T-cell (primary cell): ENCODE measurements at regions not wholly inside any gene's neighbourhood (a gene's known extent, or its start where the extent isn't known, plus 50 kb on each side); places are given as distances from the start of the nearest gene placed in this dataset.

Source experiments
- ATAC-seq, 4 experiments: fragments of 200-7000 bp in 3 of 4; fragments of 150-1000 bp in 1 of 4; cut with Tn5 transposase; replicated peaks in 1 of 4; 1 replicate in 3 of 4; 2 replicates in 1 of 4; pipeline ENCODE4 v1.10.0; 2021; ENCODE audit warnings: moderate library complexity in 3 of 4, mild to moderate bottlenecking in 2 of 4, moderate number of reproducible peaks in 1 of 4
- CTCF ChIA-PET, 2 donors: fragments of 300-600 bp; sonication (Branson Sonifier 250); formaldehyde crosslinking; loops; one replicate each; lab custom pipeline; 2022; ENCODE audit warnings: antibody characterized with exemption in 2 of 2; lab: Charles Lee
- POLR2A ChIA-PET, 2 donors: fragments of 300-600 bp; sonication (Branson Sonifier 250); formaldehyde crosslinking; loops; one replicate each; lab custom pipeline; 2022; ENCODE audit warnings: antibody characterized with exemption in 2 of 2; lab: Charles Lee
- DNase-seq, 35 experiments: peaks; one replicate each; pipeline versions ENCODE4 v3.0.0 to v3.0.0-alpha.2; 2013 to 2023
- H3K27ac ChIP-seq: one replicate; pipeline ENCODE4 v1.5.1; 2013; ENCODE audit warnings: low read length
- H3K27me3 ChIP-seq, 2 experiments: replicated peaks in 1 of 2; 1 replicate in 1 of 2; 2 replicates in 1 of 2; pipeline versions ENCODE4 v1.6.1 to v1.7.0; 2013; ENCODE audit warnings: low read length in 1 of 2, mixed read lengths in 1 of 2; ENCODE audit not compliant: control insufficient read depth in 2 of 2, insufficient read depth in 2 of 2; ENCODE audit errors: extremely low read depth in 1 of 2
- H3K36me3 ChIP-seq, 2 donors: 1 replicate in 1 of 2; 2 replicates in 1 of 2; pipeline versions ENCODE4 v1.6.1 to v1.7.0; 2013; ENCODE audit warnings: low read length in 1 of 2; ENCODE audit not compliant: control insufficient read depth in 2 of 2, insufficient read depth in 1 of 2; ENCODE audit errors: extremely low read depth in 1 of 2
- H3K4me1 ChIP-seq, 2 experiments: 1 replicate in 1 of 2; 2 replicates in 1 of 2; pipeline versions ENCODE4 v1.6.1 to v1.7.0; 2013; ENCODE audit warnings: low read length in 2 of 2, mixed read lengths in 1 of 2; ENCODE audit not compliant: insufficient read depth in 2 of 2, control insufficient read depth in 1 of 2; ENCODE audit errors: extremely low read depth in 1 of 2
- H3K4me3 ChIP-seq, 2 donors: 1 replicate in 1 of 2; 2 replicates in 1 of 2; pipeline versions ENCODE4 v1.5.1 to v1.7.0; 2013; ENCODE audit warnings: mild to moderate bottlenecking in 2 of 2, low read length in 1 of 2, moderate library complexity in 1 of 2; ENCODE audit not compliant: control insufficient read depth in 1 of 2; ENCODE audit errors: extremely low read depth in 1 of 2
- H3K9me3 ChIP-seq: 2 replicates; pipeline ENCODE4 v1.7.0; 2013
- H3K27ac Mint-ChIP-seq, 2 donors: one replicate each; pipeline ENCODE4 v1.8.0; 2020 to 2021; ENCODE audit warnings: mild to moderate bottlenecking in 2 of 2, mixed read lengths in 2 of 2
- H3K27me3 Mint-ChIP-seq, 2 donors: one replicate each; pipeline ENCODE4 v1.8.0; 2021 to 2022; ENCODE audit warnings: mixed read lengths in 2 of 2
- H3K36me3 Mint-ChIP-seq: one replicate; pipeline ENCODE4 v1.8.0; 2021; ENCODE audit warnings: mixed read lengths
- H3K4me1 Mint-ChIP-seq, 3 donors: one replicate each; pipeline ENCODE4 v1.8.0; 2020 to 2022; ENCODE audit warnings: mixed read lengths in 3 of 3, mild to moderate bottlenecking in 1 of 3
- H3K4me3 Mint-ChIP-seq, 3 donors: one replicate each; pipeline ENCODE4 v1.8.0; 2020 to 2022; ENCODE audit warnings: mild to moderate bottlenecking in 3 of 3, mixed read lengths in 3 of 3, moderate library complexity in 3 of 3
- H3K9me3 Mint-ChIP-seq, 3 donors: one replicate each; pipeline ENCODE4 v1.8.0; 2020 to 2022; ENCODE audit warnings: mixed read lengths in 3 of 3
- WGBS: methylation state at CpG from one replicate; pipeline ENCODE4 v1.1.5; 2013; ENCODE audit warnings: missing lambda C conversion rate; ENCODE audit not compliant: insufficient coverage; 5-methylcytosine and 5-hydroxymethylcytosine counted together

DNA sequence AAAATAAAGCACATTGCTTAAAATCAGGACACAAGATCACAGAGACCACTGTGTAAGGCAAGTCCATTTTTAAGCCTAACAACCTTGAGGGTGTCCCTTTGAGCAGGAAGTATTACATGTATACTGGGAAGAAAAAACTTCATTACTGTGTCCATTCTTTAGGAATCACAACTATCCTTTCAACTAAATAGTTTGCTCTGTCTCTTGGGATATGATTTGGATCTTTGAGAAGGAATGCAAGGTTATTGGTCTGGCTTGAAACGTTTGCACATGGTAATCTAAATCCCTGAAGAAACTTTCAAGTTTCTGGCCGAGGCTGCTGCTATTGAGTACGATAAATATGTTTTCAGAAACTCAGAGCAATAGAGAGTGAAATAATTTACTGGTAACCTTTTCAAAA is 923.0 kb upstream of the SEMA6A start:
- ATAC-seq: no peak
- H3K4me1 ChIP-seq: no peaks in the 10 kb centered on the region

DNA sequence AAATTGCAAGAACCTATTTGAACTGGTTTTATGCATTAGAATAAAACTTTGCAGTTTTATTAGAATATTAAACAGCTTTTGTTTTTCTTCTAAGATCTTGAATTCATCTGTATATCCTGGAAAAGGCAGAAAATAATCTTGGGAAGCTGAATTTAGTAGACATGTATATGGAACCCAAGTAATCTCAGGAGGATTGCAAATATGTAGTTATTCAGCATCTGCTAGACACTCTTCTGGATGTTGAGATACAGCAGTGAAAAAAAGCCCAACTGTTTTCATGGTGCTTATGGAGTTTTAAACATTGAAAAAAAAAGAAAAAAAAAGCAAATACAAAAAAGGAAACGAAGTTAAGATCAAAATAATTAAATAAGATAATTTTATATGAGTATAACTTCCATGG is 922.2 kb upstream of the SEMA6A start:
- Histone ChIP-seq H3K4me3 (no peak overlapping the region), H3K9me3 (no peaks in the 10 kb centered on the region), H3K27me3 (no peaks in the 10 kb centered on the region), H3K4me1 (no peaks in the 10 kb centered on the region), H3K27ac (no peak overlapping the region), H3K36me3 (no peaks in the 10 kb centered on the region)
- Mint-ChIP-seq H3K36me3 (no peaks in the 10 kb centered on the region), H3K27me3 (no peaks in the 10 kb centered on the region), H3K9me3 (peaks cover 0 to 6% (median 6%) of the 10 kb centered on the region in 3 donors), H3K4me3 (no peak overlapping the region), H3K4me1 (no peaks in the 10 kb centered on the region), H3K27ac (no peak overlapping the region)
- POLR2A ChIA-PET: no interaction called here
- no peak for ATAC-seq
- DNase-seq: no peak
- CTCF ChIA-PET: no interaction called here
- no CpG with 5 or more reads among the region's 1 CpG for WGBS

More for the DNA sequence above, 923.0 kb upstream of the SEMA6A start:
- 20% methylated on average over 1 of the region's 3 CpGs for WGBS
- no peak overlapping the region for H3K4me3 ChIP-seq
- no peaks in the 10 kb centered on the region for H3K27me3 Mint-ChIP-seq
- H3K27ac ChIP-seq: no peak overlapping the region
- H3K36me3 Mint-ChIP-seq: no peaks in the 10 kb centered on the region
- no peak overlapping the region for H3K4me3 Mint-ChIP-seq
- H3K9me3 Mint-ChIP-seq: peaks cover 0 to 7% (median 6%) of the 10 kb centered on the region in 3 donors
- CTCF ChIA-PET: no interaction called here
- POLR2A ChIA-PET: no interaction called here
- H3K4me1 Mint-ChIP-seq: no peaks in the 10 kb centered on the region
- no peak overlapping the region for H3K27ac Mint-ChIP-seq
- no peaks in the 10 kb centered on the region for H3K27me3 ChIP-seq
- no peaks in the 10 kb centered on the region for H3K36me3 ChIP-seq
- H3K9me3 ChIP-seq: no peaks in the 10 kb centered on the region
- no peak for DNase-seq

DNA sequence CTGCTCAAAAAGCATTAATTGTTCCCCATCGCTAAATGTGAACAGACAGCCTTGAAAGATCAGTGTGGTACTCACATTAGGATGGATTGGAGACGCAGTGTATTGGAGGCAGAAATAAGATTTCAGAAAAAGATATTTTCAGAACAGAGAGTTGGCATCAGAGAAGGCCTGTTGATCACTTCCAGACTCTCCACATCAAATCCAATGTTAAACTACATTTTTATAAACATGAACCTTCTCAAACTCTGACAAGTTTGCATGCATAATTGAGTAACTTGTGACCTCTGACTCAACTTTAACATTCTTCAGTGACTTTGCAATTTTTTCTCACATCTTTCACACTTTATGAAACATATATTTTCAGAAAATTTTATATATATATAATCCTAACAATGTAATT is 919.6 kb upstream of the SEMA6A start:
- H3K4me1 Mint-ChIP-seq: no peaks in the 10 kb centered on the region
- peaks cover under 1 to 10% (median 6%) of the 10 kb centered on the region in 3 donors for H3K9me3 Mint-ChIP-seq
- Histone ChIP-seq H3K9me3 (no peaks in the 10 kb centered on the region), H3K27me3 (no peaks in the 10 kb centered on the region), H3K27ac (no peak overlapping the region), H3K4me1 (no peaks in the 10 kb centered on the region), H3K4me3 (no peak overlapping the region), H3K36me3 (no peaks in the 10 kb centered on the region)
- ATAC-seq (no peak), DNase-seq (no peak)
- H3K27ac Mint-ChIP-seq: no peak overlapping the region
- H3K4me3 Mint-ChIP-seq: no peak overlapping the region
- ChIA-PET CTCF (no interaction called here), POLR2A (no interaction called here)
- WGBS: no CpG with 5 or more reads among the region's 2 CpGs
- H3K36me3 Mint-ChIP-seq: no peaks in the 10 kb centered on the region
- H3K27me3 Mint-ChIP-seq: no peaks in the 10 kb centered on the region

DNA sequence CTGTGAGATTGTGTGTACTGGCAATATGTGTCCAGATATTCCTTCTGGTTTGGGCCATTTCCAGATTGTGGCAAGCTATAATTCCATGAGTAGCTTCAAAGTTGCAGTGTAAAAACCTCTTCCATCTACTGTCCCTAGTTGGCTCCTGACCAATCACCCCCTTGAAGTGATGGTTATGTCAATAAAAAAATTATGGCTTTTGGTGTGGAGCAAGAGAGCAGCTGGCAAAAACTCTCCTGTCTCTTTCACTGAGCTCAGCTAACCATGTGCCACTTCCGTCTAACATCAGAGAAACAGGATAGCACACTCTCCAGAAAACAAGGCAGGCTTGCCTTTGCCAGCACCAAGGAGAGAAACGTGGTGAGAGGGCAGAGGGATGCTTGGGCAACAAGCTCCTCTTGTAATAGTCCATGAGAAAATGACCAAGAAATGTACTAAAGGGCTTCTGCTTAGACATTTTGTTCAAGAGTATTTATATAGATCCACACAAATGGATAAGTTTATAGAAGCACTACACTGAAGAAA is 914.4 kb upstream of the SEMA6A start:
- ATAC-seq: no peak
- Histone ChIP-seq H3K4me1 (no peaks in the 10 kb centered on the region), H3K4me3 (no peak overlapping the region), H3K36me3 (no peaks in the 10 kb centered on the region), H3K9me3 (no peaks in the 10 kb centered on the region), H3K27ac (no peak overlapping the region), H3K27me3 (no peaks in the 10 kb centered on the region)
- Mint-ChIP-seq H3K4me3 (no peak overlapping the region), H3K27ac (no peak overlapping the region), H3K36me3 (no peaks in the 10 kb centered on the region), H3K27me3 (no peaks in the 10 kb centered on the region), H3K9me3 (peaks cover 6 to 10% (median 7%) of the 10 kb centered on the region in 3 donors), H3K4me1 (no peaks in the 10 kb centered on the region)
- WGBS: 100% methylated on average over 1 of the region's 2 CpGs
- DNase-seq: no peak
- ChIA-PET POLR2A (no interaction called here), CTCF (no interaction called here)

DNA sequence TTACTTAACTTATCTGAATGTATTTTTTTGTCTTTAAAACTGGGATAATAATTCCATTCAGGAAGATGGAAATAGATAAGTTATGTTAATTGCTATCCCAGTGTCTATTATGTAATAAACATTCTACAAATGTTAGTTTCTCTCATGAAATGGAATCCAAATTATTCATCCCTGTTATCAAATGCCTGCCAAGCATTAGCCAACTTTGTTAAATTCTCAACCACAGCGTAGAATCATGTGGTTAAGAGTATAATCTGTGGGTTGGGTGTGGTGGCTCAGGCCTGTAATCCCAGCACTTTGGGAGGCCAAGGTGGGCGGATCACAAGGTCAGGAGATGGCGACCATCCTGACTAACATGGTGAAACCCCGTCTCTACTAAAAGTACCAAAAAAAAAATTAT is 912.9 kb upstream of the SEMA6A start:
- no peak overlapping the region for H3K4me3 Mint-ChIP-seq
- 100% methylated on average over 1 of the region's 4 CpGs for WGBS
- no peak overlapping the region for H3K4me3 ChIP-seq
- peaks cover 3 to 9% (median 7%) of the 10 kb centered on the region in 3 donors for H3K9me3 Mint-ChIP-seq
- ChIA-PET POLR2A (no interaction called here), CTCF (no interaction called here)
- H3K36me3 Mint-ChIP-seq: no peaks in the 10 kb centered on the region
- no peaks in the 10 kb centered on the region for H3K36me3 ChIP-seq
- H3K4me1 Mint-ChIP-seq: no peaks in the 10 kb centered on the region
- no peaks in the 10 kb centered on the region for H3K9me3 ChIP-seq
- no peaks in the 10 kb centered on the region for H3K27me3 ChIP-seq
- no peak overlapping the region for H3K27ac Mint-ChIP-seq
- H3K27ac ChIP-seq: no peak overlapping the region
- ATAC-seq: no peak
- no peaks in the 10 kb centered on the region for H3K4me1 ChIP-seq
- DNase-seq: no peak
- H3K27me3 Mint-ChIP-seq: no peaks in the 10 kb centered on the region

DNA sequence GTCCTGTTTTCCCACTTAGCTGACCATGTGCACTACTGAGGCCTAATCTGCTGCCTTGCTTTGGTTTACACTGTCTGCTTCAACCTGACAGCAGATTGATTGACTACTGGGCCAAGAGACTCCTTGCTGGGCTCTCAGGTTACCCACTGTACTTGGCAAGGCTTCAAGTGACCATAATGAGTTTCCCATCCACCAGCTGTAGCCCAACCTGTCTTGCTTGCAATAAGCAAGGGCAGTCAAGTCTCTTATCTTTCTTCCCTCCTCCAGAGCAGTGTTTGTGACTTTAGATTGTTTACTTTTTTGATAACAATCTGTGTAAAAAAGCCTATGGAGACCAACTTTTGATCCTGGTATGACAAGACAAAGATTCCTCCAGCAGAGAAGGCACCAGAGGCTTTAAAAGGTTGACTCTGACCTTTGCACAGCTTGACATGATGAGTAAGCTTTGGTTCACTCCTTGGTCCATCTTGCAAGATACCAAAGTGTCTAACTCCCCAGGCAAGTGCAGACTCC is 912.3 kb upstream of the SEMA6A start:
- ATAC-seq: no peak
- CTCF ChIA-PET: no interaction called here

DNA sequence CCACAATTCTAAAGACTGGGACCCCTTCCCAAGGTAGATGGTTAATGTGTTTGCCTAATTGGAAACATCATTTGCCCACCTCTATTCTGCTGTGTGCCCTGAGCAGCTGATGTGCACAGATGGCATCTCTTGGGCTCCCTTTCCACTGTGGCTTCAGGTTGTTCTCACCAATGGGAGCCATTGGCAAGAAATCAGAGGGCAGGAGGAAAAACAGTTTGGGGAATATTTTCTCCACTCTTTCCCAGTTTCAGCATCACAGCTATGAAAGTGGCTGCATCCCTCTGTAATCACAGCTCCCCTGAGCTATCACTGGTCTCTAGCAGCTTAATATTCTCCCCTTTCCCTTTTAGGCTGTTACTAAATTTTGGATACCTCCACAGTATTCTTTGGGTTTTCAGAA is 911.6 kb upstream of the SEMA6A start:
- ChIA-PET POLR2A (no interaction called here), CTCF (no interaction called here)
- H3K36me3 ChIP-seq: no peaks in the 10 kb centered on the region
- H3K9me3 Mint-ChIP-seq: peaks cover 3 to 8% (median 7%) of the 10 kb centered on the region in 3 donors
- H3K27ac ChIP-seq: no peak overlapping the region
- no peak overlapping the region for H3K4me3 Mint-ChIP-seq
- no peak for DNase-seq
- H3K9me3 ChIP-seq: no peaks in the 10 kb centered on the region
- ATAC-seq: no peak
- H3K36me3 Mint-ChIP-seq: no peaks in the 10 kb centered on the region
- H3K4me1 Mint-ChIP-seq: no peaks in the 10 kb centered on the region
- no peaks in the 10 kb centered on the region for H3K27me3 ChIP-seq
- no peak overlapping the region for H3K4me3 ChIP-seq
- H3K27me3 Mint-ChIP-seq: no peaks in the 10 kb centered on the region
- no peaks in the 10 kb centered on the region for H3K4me1 ChIP-seq
- H3K27ac Mint-ChIP-seq: no peak overlapping the region

More for the DNA sequence above, 912.3 kb upstream of the SEMA6A start:
- no peaks in the 10 kb centered on the region for H3K9me3 ChIP-seq
- POLR2A ChIA-PET: no interaction called here
- DNase-seq: no peak
- no peaks in the 10 kb centered on the region for H3K36me3 Mint-ChIP-seq
- H3K36me3 ChIP-seq: no peaks in the 10 kb centered on the region
- peaks cover 3 to 8% (median 7%) of the 10 kb centered on the region in 3 donors for H3K9me3 Mint-ChIP-seq
- no peaks in the 10 kb centered on the region for H3K27me3 ChIP-seq
- H3K27ac ChIP-seq: no peak overlapping the region
- H3K4me3 ChIP-seq: no peak overlapping the region
- H3K27ac Mint-ChIP-seq: no peak overlapping the region
- no peaks in the 10 kb centered on the region for H3K4me1 ChIP-seq
- no peak overlapping the region for H3K4me3 Mint-ChIP-seq
- no peaks in the 10 kb centered on the region for H3K4me1 Mint-ChIP-seq
- no peaks in the 10 kb centered on the region for H3K27me3 Mint-ChIP-seq
